PFSK-1 (cell line): ENCODE measurements at regions not wholly inside any gene's neighbourhood (a gene's known extent, or its start where the extent isn't known, plus 50 kb on each side); places are given as distances from the start of the nearest gene placed in this dataset.

Experiments
- FOXP2 ChIP-seq: optimal IDR thresholded peaks from 2 replicates; pipeline ENCODE3; 2011; ENCODE audit warnings: borderline replicate concordance, control low read depth, inconsistent platforms; ENCODE audit not compliant: insufficient read depth; ENCODE audit errors: extremely low read length, extremely low read depth
- POLR2AphosphoS5 ChIP-seq: IDR thresholded peaks from 2 replicates; pipeline ENCODE4 v1.6.1; 2012; ENCODE audit warnings: low read depth, mild to moderate bottlenecking, control low read depth, low read length, moderate library complexity
- REST ChIP-seq, 2 experiments: IDR thresholded peaks; 2 replicates each; pipeline versions ENCODE4 v1.6.1 to v1.8.0; 2011 to 2012; ENCODE audit warnings: low read depth in 2 of 2, low read length in 2 of 2, control low read depth in 1 of 2, inconsistent platforms in 1 of 2, mild to moderate bottlenecking in 1 of 2, moderate library complexity in 1 of 2; ENCODE audit not compliant: insufficient read depth in 1 of 2
- SIN3A ChIP-seq: IDR thresholded peaks from 2 replicates; pipeline ENCODE4 v1.6.1; 2012; ENCODE audit warnings: mild to moderate bottlenecking, low read length, moderate library complexity, borderline replicate concordance; ENCODE audit not compliant: insufficient read depth
- TAF1 ChIP-seq: IDR thresholded peaks from 2 replicates; pipeline ENCODE4 v1.6.1; 2012; ENCODE audit warnings: low read length, control low read depth, borderline replicate concordance; ENCODE audit not compliant: insufficient read depth

- TF ChIP-seq SIN3A (no peak), TAF1 (no peak), REST (IDR thresholded peaks at IDR 0.05; ENCODE audit: insufficient read depth in 1 of 2, low read depth in 2 of 2, low read length in 2 of 2) (no peak), FOXP2 (no peak), POLR2AphosphoS5 (no peak)
These were observed 203.2 kb upstream of the PPP2R3A start for GRCh38 chr3:135762188-135762856.

GRCh38 chr3:135766115-135766514, 199.4 kb upstream of the PPP2R3A start:
- TF ChIP-seq POLR2AphosphoS5 = no peak
- no peak for TF ChIP-seq REST (IDR thresholded peaks at IDR 0.05; ENCODE audit: insufficient read depth in 1 of 2, low read depth in 2 of 2, low read length in 2 of 2)
- no peak for TF ChIP-seq SIN3A
- TF ChIP-seq TAF1 = no peak

DNA sequence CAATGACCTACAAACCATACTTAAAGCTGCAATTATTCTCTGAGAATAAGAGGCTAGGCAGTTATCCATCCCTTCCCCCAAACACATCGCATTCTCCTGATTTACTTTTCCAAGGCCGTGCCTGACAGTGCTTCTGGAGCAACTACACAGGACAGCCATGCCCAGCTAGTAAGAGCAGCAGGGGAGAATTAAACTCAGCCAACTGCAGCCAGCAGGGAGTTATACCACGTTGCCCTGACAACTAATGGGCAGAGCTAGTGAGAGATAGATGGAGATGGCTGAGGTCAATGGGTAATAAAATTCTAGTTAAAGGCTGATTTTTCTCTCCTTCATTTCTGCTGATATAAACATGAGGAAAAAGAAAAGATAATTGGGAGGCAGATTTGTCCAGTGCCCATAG, 193.8 kb upstream of the PPP2R3A start:
- TF ChIP-seq SIN3A = no peak
- TF ChIP-seq POLR2AphosphoS5 = no peak
- no peak for TF ChIP-seq REST (IDR thresholded peaks at IDR 0.05; ENCODE audit: insufficient read depth in 1 of 2, low read depth in 2 of 2, low read length in 2 of 2)
- no peak for TF ChIP-seq FOXP2
- TF ChIP-seq TAF1 = no peak

DNA sequence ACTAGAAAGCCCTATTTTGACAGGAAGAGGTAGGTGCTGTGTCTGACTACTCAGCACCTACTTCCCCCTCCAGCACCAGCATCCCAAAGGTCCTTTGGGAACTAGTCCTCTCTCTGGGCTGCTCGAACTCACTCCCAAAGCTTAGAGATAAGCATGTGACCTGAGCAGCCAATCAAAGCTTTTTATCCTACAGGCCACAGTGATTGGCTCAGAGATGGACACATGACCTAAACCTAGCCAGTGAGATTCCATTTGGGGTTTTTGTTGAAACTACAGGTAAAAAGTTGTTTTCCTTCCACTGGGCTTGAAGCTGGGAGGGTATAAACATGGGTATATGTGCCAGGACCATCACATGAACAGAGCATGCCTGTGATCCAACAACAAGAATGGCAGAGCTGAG, 186.5 kb upstream of the PPP2R3A start:
- no peak for TF ChIP-seq FOXP2
- no peak for TF ChIP-seq POLR2AphosphoS5
- no peak for TF ChIP-seq SIN3A
- TF ChIP-seq REST (IDR thresholded peaks at IDR 0.05; ENCODE audit: insufficient read depth in 1 of 2, low read depth in 2 of 2, low read length in 2 of 2) = no peak
- TF ChIP-seq TAF1 = no peak
